ENCODE measurements at regions not wholly inside any gene's neighbourhood (a gene's known extent, or its start where the extent isn't known, plus 50 kb on each side); places are given as distances from the start of the nearest gene placed in this dataset.

- Histone ChIP-seq H3K27ac (no peak overlapping the region), H3K4me3 (ENCODE audit: low read depth, low read length) (no peak overlapping the region), H3K27me3 (replicated peaks) (no peaks in the 10 kb centered on the region), H3K36me3 (replicated peaks) (no peaks in the 10 kb centered on the region)
- no peak for TF ChIP-seq CTCF (IDR thresholded peaks at IDR 0.05; ENCODE audit: low read depth, low read length, missing control alignments)
- no peak for DNase-seq
- in situ Hi-C loops (cut with HindIII; ENCODE audit: low pct_ligation_motif_present, low sequenced_read_pairs), result no loop called here
Measured at GRCh38 chr13:31949486-31949885, 82.1 kb upstream of the FRY start.

- no peak for DNase-seq
- no peak overlapping the region for H3K27ac ChIP-seq
- in situ Hi-C loops (cut with HindIII; ENCODE audit: low pct_ligation_motif_present, low sequenced_read_pairs), result no loop called here
Measured at GRCh38 chr13:31950111-31950815, 81.3 kb upstream of the FRY start.

GRCh38 chr13:31951215-31951678 is 80.3 kb upstream of the FRY start:
- no peak overlapping the region for H3K27ac ChIP-seq
- no peaks in the 10 kb centered on the region for H3K36me3 ChIP-seq (replicated peaks)
- no peak overlapping the region for H3K4me3 ChIP-seq (ENCODE audit: low read depth, low read length)
- in situ Hi-C loops (cut with HindIII; ENCODE audit: low pct_ligation_motif_present, low sequenced_read_pairs), result no loop called here
- no peaks in the 10 kb centered on the region for H3K27me3 ChIP-seq (replicated peaks)
- DNase-seq, result no peak
- TF ChIP-seq CTCF (IDR thresholded peaks at IDR 0.05; ENCODE audit: low read depth, low read length, missing control alignments), result no peak

More at GRCh38 chr13:31950111-31950815, 81.3 kb upstream of the FRY start:
- Histone ChIP-seq H3K27me3 (replicated peaks) (no peaks in the 10 kb centered on the region), H3K36me3 (replicated peaks) (no peaks in the 10 kb centered on the region), H3K4me3 (ENCODE audit: low read depth, low read length) (no peak overlapping the region)
- no peak for TF ChIP-seq CTCF (IDR thresholded peaks at IDR 0.05; ENCODE audit: low read depth, low read length, missing control alignments)

GRCh38 chr13:31952641-31953380 is 78.8 kb upstream of the FRY start:
- no peaks in the 10 kb centered on the region for H3K36me3 ChIP-seq (replicated peaks)
- no peak for TF ChIP-seq CTCF (IDR thresholded peaks at IDR 0.05; ENCODE audit: low read depth, low read length, missing control alignments)
- in situ Hi-C loops (cut with HindIII; ENCODE audit: low pct_ligation_motif_present, low sequenced_read_pairs), result no loop called here

GRCh38 chr13:31955101-31955500 is 76.5 kb upstream of the FRY start:
- in situ Hi-C loops (cut with HindIII; ENCODE audit: low pct_ligation_motif_present, low sequenced_read_pairs), result no loop called here
- no peak for TF ChIP-seq CTCF (IDR thresholded peaks at IDR 0.05; ENCODE audit: low read depth, low read length, missing control alignments)
- DNase-seq, result no peak
- Histone ChIP-seq H3K27me3 (replicated peaks) (no peaks in the 10 kb centered on the region), H3K4me3 (ENCODE audit: low read depth, low read length) (no peak overlapping the region), H3K27ac (no peak overlapping the region), H3K36me3 (replicated peaks) (no peaks in the 10 kb centered on the region)

More at GRCh38 chr13:31952641-31953380, 78.8 kb upstream of the FRY start:
- Histone ChIP-seq H3K27ac (no peak overlapping the region), H3K4me3 (ENCODE audit: low read depth, low read length) (no peak overlapping the region), H3K27me3 (replicated peaks) (no peaks in the 10 kb centered on the region)
- no peak for DNase-seq
